Left renal cortex interstitium (tissue), 4 donors: ENCODE measurements at regions not wholly inside any gene's neighbourhood (a gene's known extent, or its start where the extent isn't known, plus 50 kb on each side); places are given as distances from the start of the nearest gene placed in this dataset.
A peak's percentile ranks its signal among the peaks of the same experiment; 100 is the strongest.
"Not testable (repeated sequence)": the region's sequence is repeated elsewhere in the genome, so short reads cannot be mapped to it uniquely, and the experiment has no call there.

Experiments
- DNase-seq, 4 donors: peaks; one replicate each; pipeline ENCODE4 v3.0.0-alpha.2; 2013; ENCODE audit warnings: low read depth in 4 of 4, low spot score in 2 of 4, missing footprints in 1 of 4

GRCh38 chr7:115229401-115230105 lies 307.7 kb downstream of the MDFIC start:
- DNase-seq: no peak

GRCh38 chr7:115227473-115228235 lies 305.8 kb downstream of the MDFIC start:
- DNase-seq: no peak

DNA sequence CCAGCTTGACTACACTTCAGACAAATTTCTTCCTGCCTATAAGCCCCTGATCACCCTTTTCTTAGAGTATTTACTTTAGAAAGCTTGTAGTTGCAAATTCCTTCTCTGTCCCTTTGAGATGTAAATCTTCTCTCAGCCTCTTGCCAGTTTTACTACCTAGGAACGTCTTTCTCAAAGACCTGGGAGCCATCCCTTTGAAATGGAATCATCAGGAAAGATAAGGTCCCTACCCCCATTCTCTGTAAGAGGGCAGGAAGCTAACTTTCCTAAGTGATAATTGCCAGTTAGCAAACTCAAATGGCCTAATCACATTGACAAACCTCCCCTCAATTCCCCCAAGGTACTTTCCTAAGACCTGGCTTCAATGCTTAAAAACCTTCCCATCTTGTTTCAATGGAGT lies 304.5 kb downstream of the MDFIC start:
- no peak for DNase-seq

- no peak for DNase-seq
Observed at GRCh38 chr7:115224922-115225321, 303.0 kb downstream of the MDFIC start.

DNA sequence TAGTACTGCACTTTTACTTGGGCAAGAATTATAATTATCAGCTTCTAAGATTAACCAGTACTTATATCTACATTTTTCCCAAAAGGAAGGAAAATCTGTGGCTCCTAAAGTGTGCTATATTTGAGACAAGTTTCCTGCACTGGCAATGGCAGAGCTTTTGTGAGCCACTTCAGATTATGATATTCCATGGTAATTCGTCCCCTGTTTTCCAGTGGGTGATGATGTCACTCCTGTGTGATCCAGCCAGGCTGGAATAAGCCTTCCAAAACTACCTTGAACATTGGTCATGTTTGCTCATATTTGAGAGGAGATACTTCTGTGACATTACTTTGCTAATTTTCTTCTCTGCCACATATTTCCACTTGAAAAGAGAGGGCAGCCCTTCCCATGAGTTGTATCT lies 302.1 kb downstream of the MDFIC start:
- DNase-seq: no peak

GRCh38 chr7:115221456-115221855 lies 299.6 kb downstream of the MDFIC start:
- DNase-seq: no peak

DNA sequence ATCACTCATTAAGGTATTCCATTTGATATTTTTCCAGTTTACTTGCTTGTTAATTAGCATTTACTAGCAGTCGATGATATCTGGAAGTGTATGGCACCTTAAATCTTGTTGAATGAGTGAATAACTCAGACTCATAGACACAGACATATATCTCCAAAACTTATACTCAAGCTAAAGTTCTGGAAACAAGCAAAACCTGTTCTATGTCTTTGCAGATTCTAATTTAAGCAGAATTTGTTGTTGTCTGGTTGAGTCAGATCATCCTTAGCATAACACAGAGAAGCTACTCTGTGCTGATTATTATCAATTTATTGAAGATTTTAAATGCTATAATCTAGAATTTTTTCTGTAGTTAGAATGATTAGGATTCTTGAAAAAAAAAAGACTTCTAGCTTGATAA lies 296.2 kb downstream of the MDFIC start:
- no peak for DNase-seq

DNA sequence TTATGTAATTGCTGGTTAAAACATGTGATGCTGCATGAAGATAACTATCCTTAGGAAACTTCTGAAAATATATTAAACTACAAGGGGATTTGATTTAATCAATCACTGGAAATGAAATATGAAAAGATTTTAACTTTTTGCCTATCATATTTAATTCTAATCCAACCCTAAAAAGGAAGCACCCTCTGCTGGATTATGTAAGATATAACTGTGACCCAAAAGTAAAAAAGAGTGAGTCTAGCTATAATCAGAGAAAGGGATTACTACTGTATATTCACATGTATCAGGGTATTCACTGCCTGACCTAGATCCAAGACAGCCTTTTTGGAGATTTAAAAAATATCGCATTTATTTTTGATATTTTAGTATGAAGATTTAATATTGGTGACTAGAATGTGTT lies 295.5 kb downstream of the MDFIC start:
- DNase-seq: no peak

- DNase-seq: no peak
Observed at GRCh38 chr7:115216652-115217051, 294.8 kb downstream of the MDFIC start.

DNA sequence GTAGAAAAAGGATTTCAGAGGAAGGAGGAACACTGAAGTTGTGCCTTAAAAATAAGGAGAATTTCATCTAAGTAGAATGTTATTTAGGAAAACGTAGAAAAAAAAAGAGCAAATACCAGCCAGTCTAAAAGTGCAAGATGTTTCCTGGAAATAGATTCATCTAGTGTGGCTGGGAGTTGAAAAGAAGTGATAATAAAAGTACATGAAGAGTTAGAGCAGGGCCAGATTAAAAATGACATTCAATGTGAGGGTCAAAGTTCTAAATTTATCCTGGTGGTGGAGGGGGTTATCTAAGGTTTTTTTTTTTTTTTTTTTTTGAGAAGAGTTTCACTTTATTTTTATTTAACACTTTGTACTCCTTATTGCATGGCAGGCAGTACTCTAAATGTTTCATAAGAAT lies 289.3 kb downstream of the MDFIC start:
- no peak for DNase-seq

GRCh38 chr7:115210552-115210951 lies 288.7 kb downstream of the MDFIC start:
- DNase-seq: no peak

DNA sequence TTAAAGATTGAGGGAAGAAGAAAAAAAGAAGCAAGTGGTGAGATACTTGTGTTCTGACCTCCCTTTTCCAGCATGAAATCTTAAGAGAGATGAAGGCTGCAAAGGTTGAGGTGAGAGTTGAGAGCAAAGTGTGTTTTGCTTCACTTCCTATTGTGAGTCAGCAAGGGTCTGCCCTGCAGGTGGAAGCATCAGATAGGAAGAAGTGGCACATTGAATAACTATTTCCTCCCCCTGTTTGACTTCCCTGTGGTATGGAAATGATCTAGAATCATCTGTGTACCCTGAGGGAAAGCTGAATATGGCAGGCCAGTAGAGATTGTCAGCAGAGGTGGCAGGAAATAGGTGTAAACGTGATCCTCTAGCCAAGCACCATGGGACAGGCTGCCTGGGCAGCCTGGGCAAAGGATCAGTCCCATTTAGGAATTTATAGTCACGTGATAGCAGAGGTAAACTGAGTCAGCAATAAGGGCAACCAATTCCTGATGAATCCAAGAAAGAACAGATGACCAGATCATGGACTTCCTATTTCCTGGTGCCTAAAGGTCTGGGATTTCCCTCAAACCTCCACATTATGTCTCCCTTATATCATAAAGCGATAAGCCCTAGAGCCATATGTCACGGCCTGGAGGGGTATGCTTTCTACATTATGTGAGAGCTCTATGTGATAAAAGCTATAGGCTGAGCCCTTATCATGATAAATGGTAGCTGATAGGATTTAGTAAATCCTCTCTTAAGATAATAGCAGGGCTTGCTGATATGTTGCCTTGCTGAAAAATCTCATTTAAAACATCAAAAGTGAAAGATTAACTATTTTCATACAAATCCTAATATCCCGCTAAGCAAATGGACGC lies 287.0 kb downstream of the MDFIC start:
- no peak for DNase-seq

GRCh38 chr7:115206374-115206773 lies 284.5 kb downstream of the MDFIC start:
- not testable (repeated sequence) for DNase-seq

DNA sequence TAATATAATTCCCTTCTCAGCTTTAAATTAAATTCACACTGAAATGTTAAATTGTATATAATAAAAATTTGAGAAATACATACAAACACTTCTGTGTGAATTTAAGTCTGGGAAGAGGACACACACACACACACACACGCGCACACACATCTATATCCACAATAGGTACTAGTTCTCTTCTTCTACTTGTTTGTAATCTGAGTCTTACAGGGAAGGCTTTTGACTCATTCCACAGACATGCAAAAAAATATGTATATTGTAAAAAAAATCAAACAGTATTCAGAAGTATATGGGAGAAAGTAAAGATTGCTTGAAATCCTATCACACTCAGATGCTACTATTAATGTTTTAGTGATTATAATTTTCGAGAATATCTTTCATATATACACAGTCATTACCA lies 276.2 kb downstream of the MDFIC start:
- DNase-seq: no peak

GRCh38 chr7:115195208-115195607 lies 273.3 kb downstream of the MDFIC start:
- no peak for DNase-seq

- DNase-seq: no peak
Observed at GRCh38 chr7:115191526-115191925, 269.6 kb downstream of the MDFIC start.

- no peak for DNase-seq
Observed at GRCh38 chr7:115183431-115184057, 261.6 kb downstream of the MDFIC start.

DNA sequence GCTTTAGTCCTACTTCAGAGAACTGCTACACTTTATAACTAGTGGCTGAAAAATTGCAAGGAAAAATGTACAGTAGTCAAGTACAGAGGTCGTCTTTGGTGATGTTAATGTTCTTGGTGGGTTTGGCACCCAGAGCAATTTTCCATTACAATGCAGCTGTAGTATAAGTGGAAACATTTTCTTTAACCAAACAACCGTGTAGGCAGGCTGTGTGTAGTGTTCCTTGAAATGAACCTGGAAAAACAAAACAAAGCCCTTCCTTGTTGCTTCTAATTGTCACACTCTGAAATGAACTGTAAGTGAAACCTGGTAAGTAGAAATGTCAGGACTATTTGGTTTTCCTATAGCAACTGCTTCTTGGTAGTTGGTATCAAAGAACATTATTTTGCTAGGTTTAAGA lies 256.9 kb downstream of the MDFIC start:
- peak in 3 of 4 donors; percentile 3 to 15 (median 11) for DNase-seq

GRCh38 chr7:115177823-115178222 lies 255.9 kb downstream of the MDFIC start:
- DNase-seq: no peak

DNA sequence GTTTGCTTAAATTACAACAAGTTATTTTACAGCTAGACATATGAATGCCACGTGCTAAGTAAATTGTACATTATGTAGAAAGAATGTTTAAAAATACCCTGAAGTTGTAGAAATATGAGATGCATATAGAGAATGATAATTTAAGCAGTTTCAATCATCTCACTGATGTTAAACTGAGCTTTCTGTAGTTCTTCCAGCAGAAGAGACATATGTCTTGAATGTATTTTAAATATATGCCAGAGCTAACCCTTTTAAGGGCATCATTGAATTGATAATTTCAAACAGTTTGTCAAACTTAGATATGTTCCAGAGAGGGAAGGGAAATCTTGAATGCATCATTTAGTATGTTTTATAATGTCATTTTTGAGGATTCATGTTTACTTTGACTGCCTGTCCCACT lies 255.2 kb downstream of the MDFIC start:
- DNase-seq: no peak

DNA sequence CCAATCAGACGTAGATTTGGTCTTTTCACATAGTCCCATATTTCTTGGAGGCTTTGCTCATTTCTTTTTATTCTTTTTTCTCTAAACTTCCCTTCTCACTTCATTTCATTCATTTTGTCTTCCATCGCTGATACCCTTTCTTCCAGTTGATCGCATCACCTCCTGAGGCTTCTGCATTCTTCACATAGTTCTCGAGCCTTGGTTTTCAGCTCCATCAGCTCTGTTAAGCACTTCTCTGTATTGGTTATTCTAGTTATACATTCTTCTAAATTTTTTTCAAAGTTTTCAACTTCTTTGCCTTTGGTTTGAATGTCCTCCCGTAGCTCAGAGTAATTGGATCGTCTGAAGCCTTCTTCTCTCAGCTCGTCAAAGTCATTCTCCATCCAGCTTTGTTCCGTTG lies 250.5 kb downstream of the MDFIC start:
- DNase-seq: not testable (repeated sequence)
